DND-41 (cell line): ENCODE measurements at regions not wholly inside any gene's neighbourhood (a gene's known extent, or its start where the extent isn't known, plus 50 kb on each side); places are given as distances from the start of the nearest gene placed in this dataset.

ENCODE experiments used
- ATAC-seq: fragments of 200-7000 bp; cut with Tn5 transposase; 3 replicates; pipeline ENCODE4 v1.9.1; 2021; ENCODE audit warnings: low read depth; ENCODE audit not compliant: insufficient read depth
- DNase-seq: peaks from one replicate; pipeline ENCODE4 v3.0.0-alpha.2; 2020
- H2AFZ ChIP-seq: 2 replicates; pipeline ENCODE4 v1.6.0; 2012; ENCODE audit warnings: low read depth, low read length
- H3K27ac ChIP-seq: 2 replicates; pipeline ENCODE4 v1.5.1; 2012; ENCODE audit warnings: low read length, inconsistent platforms
- H3K27me3 ChIP-seq: fragments of 200-600 bp; sonication (generic); 2 replicates; pipeline ENCODE4 v1.6.0; 2012; ENCODE audit warnings: low read length, mild to moderate bottlenecking, inconsistent platforms; ENCODE audit not compliant: insufficient read depth, poor library complexity
- H3K36me3 ChIP-seq: 2 replicates; pipeline ENCODE4 v1.5.1; 2012; ENCODE audit warnings: low read length, inconsistent platforms; ENCODE audit not compliant: insufficient read depth
- H3K4me1 ChIP-seq: 2 replicates; pipeline ENCODE4 v1.5.1; 2012; ENCODE audit warnings: mild to moderate bottlenecking, low read length; ENCODE audit not compliant: insufficient read depth
- H3K4me2 ChIP-seq: 2 replicates; pipeline ENCODE4 v1.6.0; 2012; ENCODE audit warnings: mild to moderate bottlenecking, moderate library complexity, low read length, inconsistent platforms; ENCODE audit not compliant: insufficient read depth
- H3K4me3 ChIP-seq, 2 experiments: fragments of 200-600 bp in 1 of 2; shearing (Covaris generic) in 1 of 2; 2 replicates each; pipeline ENCODE4 v1.5.1; 2012 to 2016; ENCODE audit warnings: inconsistent platforms in 2 of 2, low read length in 2 of 2, mild to moderate bottlenecking in 2 of 2, low read depth in 1 of 2, moderate library complexity in 1 of 2
- H3K79me2 ChIP-seq: 2 replicates; pipeline ENCODE4 v1.6.0; 2012; ENCODE audit warnings: low read length, inconsistent platforms; ENCODE audit not compliant: insufficient read depth
- H3K9ac ChIP-seq: 2 replicates; pipeline ENCODE4 v1.6.0; 2012; ENCODE audit warnings: low read depth, mild to moderate bottlenecking, inconsistent platforms, low read length, moderate library complexity
- H3K9me3 ChIP-seq: 2 replicates; pipeline ENCODE4 v1.5.1; 2012; ENCODE audit warnings: low read length, moderate library complexity, mild to moderate bottlenecking, inconsistent platforms; ENCODE audit not compliant: insufficient read depth, severe bottlenecking
- H4K20me1 ChIP-seq: 2 replicates; pipeline ENCODE4 v1.6.0; 2012; ENCODE audit warnings: low read length; ENCODE audit not compliant: insufficient read depth
- CTCF ChIP-seq: IDR thresholded peaks from 2 replicates; pipeline ENCODE4 v1.5.1; 2012; ENCODE audit warnings: borderline replicate concordance, low read length, moderate library complexity, mild to moderate bottlenecking; ENCODE audit not compliant: poor library complexity, severe bottlenecking; ENCODE audit errors: extremely low read depth
- EZH2 ChIP-seq: IDR thresholded peaks from 3 replicates; pipeline ENCODE4 v1.6.1; 2012; ENCODE audit warnings: borderline replicate concordance, low read depth, mild to moderate bottlenecking, moderate library complexity, low read length, inconsistent platforms; ENCODE audit not compliant: severe bottlenecking

- Histone ChIP-seq H4K20me1 (no peaks in the 10 kb centered on the region), H3K9me3 (peaks cover 8% of the 10 kb centered on the region), H2AFZ (no peak overlapping the region), H3K4me3 (no peak overlapping the region), H3K27me3 (no peaks in the 10 kb centered on the region), H3K36me3 (no peaks in the 10 kb centered on the region), H3K9ac (no peak overlapping the region), H3K4me2 (no peak overlapping the region), H3K4me1 (no peaks in the 10 kb centered on the region), H3K79me2 (no peaks in the 10 kb centered on the region), H3K27ac (no peak overlapping the region)
- no peak for DNase-seq
- TF ChIP-seq EZH2 (no peak), CTCF (no peak)
- ATAC-seq: no peak
These were observed 1722.1 kb downstream of the TP53TG3F start for GRCh38 chr16:35181422-35182030.

DNA sequence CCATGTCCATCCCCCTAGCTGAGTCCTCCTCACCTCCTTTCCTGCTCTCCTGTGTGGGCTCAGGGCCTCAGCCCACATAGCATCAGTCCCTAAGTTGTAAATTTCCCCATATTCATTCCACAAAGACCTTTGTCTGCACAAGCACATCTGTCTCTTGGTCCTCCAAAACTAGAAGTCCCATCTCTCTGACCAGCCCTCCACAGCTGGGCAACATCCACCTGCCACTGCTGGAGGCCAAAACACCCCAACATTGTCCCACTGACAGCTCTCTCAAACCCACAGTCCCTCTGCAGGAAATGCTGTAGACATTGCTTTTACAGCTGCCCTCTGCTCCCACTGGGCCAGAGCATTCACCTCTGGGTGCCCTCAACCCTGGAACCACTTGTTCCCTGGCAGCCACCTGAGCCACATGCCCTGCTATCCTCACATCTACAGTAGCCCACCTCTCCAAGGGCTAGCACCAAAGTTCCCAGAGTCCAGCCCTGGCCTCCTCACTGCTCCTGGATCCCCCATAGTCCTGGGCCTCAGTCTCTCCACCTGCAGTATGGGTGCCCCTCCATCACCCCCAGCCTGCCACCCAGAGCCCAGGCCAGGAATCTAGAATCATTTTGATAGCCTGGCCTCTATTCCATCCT lies 1722.7 kb downstream of the TP53TG3F start:
- H3K79me2 ChIP-seq: no peaks in the 10 kb centered on the region
- no peaks in the 10 kb centered on the region for H3K27me3 ChIP-seq
- TF ChIP-seq CTCF (no peak), EZH2 (no peak)
- H3K9me3 ChIP-seq: peaks cover 8% of the 10 kb centered on the region
- H3K9ac ChIP-seq: no peak overlapping the region
- no peaks in the 10 kb centered on the region for H4K20me1 ChIP-seq
- no peak overlapping the region for H3K4me2 ChIP-seq
- no peak overlapping the region for H3K27ac ChIP-seq
- no peak for DNase-seq
- no peak for ATAC-seq
- H3K4me1 ChIP-seq: no peaks in the 10 kb centered on the region
- no peak overlapping the region for H2AFZ ChIP-seq
- no peaks in the 10 kb centered on the region for H3K36me3 ChIP-seq
- H3K4me3 ChIP-seq: no peak overlapping the region

GRCh38 chr16:35182943-35183550 lies 1723.6 kb downstream of the TP53TG3F start:
- Histone ChIP-seq H3K9ac (no peak overlapping the region), H3K4me2 (no peak overlapping the region), H3K9me3 (peaks cover 8% of the 10 kb centered on the region), H3K27ac (no peak overlapping the region), H3K4me1 (no peaks in the 10 kb centered on the region), H3K27me3 (no peaks in the 10 kb centered on the region), H3K79me2 (no peaks in the 10 kb centered on the region), H3K4me3 (no peak overlapping the region), H3K36me3 (no peaks in the 10 kb centered on the region), H4K20me1 (no peaks in the 10 kb centered on the region), H2AFZ (no peak overlapping the region)
- ATAC-seq: no peak
- TF ChIP-seq EZH2 (no peak), CTCF (no peak)
- no peak for DNase-seq
